ENCODE measurements at regions not wholly inside any gene's neighbourhood (a gene's known extent, or its start where the extent isn't known, plus 50 kb on each side); places are given as distances from the start of the nearest gene placed in this dataset.

DNA sequence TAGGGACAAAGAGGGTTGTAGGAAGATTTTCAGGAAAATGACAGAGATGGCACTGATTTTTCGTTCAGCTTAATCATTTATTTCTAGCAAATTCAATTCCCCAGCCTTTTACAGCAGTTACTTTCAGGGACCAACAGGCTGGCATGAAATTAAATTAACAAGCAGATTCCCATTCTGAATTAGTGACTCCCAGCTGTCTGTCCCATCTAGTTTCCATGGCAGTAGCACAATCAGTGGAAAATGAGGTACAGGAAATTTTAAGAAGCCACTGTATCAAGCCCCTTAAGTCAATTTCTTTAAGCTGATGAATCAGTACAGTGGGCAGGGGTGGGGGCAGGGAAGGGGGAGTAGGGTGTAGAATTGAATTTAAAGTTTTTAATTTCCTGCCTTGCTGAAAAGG lies 121.1 kb upstream of the TEX13C start:
- peaks cover 16% of the 10 kb centered on the region for H3K27me3 ChIP-seq (ENCODE audit: control insufficient read depth, extremely low read depth, insufficient read depth, low read length)
- H3K9ac ChIP-seq (ENCODE audit: control insufficient read depth, extremely low read depth, insufficient read depth, low read length): no peak overlapping the region
- no peak overlapping the region for H2AFZ ChIP-seq (ENCODE audit: control insufficient read depth, low read length)
- no peaks in the 10 kb centered on the region for H3K9me1 ChIP-seq (ENCODE audit: control insufficient read depth, extremely low read depth, insufficient read depth, low read length)
- H3K79me2 ChIP-seq (ENCODE audit: control insufficient read depth, insufficient read depth, low read length): no peaks in the 10 kb centered on the region
- H3K27ac ChIP-seq (ENCODE audit: control insufficient read depth, insufficient read depth, low read length): no peak overlapping the region
- H3K36me3 ChIP-seq (ENCODE audit: control insufficient read depth in 2 of 2, extremely low read depth in 1 of 2, insufficient read depth in 2 of 2, low read length in 2 of 2): no peaks in the 10 kb centered on the region
- no peak overlapping the region for H3K4me2 ChIP-seq (ENCODE audit: control insufficient read depth, extremely low read depth, insufficient read depth, low read depth, low read length)
- no peak for FAIRE-seq
- no peaks in the 10 kb centered on the region for H4K20me1 ChIP-seq (ENCODE audit: control insufficient read depth, extremely low read depth, insufficient read depth, low read length)
- no peaks in the 10 kb centered on the region for H3K9me3 ChIP-seq (ENCODE audit: control insufficient read depth, low read depth, low read length)
- DNase-seq (ENCODE audit: low read depth, low spot score): no peak
- dilution Hi-C loops (cut with MboI; ENCODE audit: extremely low pct_ligation_motif_present, low sequenced_read_pairs): no loop called here
- H3K4me1 ChIP-seq (ENCODE audit: control insufficient read depth, extremely low read depth, insufficient read depth, low read length): no peaks in the 10 kb centered on the region
- TF ChIP-seq CTCF (optimal IDR thresholded peaks at IDR 0.05 in 1 of 3, IDR thresholded peaks at IDR 0.05 in 1 of 3, conservative IDR thresholded peaks at IDR 0.05 in 1 of 3; ENCODE audit: extremely low read depth in 1 of 3, insufficient read depth in 2 of 3, low read length in 3 of 3): no peak
- no peak for TF ChIP-seq EZH2 (IDR thresholded peaks at IDR 0.05; ENCODE audit: low read length)
- H3K4me3 ChIP-seq (ENCODE audit: control insufficient read depth in 2 of 3, extremely low read depth in 1 of 3, insufficient read depth in 2 of 3, low read depth in 1 of 3, low read length in 3 of 3): no peak overlapping the region

- no peaks in the 10 kb centered on the region for H3K79me2 ChIP-seq (ENCODE audit: control insufficient read depth, insufficient read depth, low read length)
- no peaks in the 10 kb centered on the region for H3K4me1 ChIP-seq (ENCODE audit: control insufficient read depth, extremely low read depth, insufficient read depth, low read length)
- H3K9ac ChIP-seq (ENCODE audit: control insufficient read depth, extremely low read depth, insufficient read depth, low read length): no peak overlapping the region
- H2AFZ ChIP-seq (ENCODE audit: control insufficient read depth, low read length): no peak overlapping the region
- dilution Hi-C loops (cut with MboI; ENCODE audit: extremely low pct_ligation_motif_present, low sequenced_read_pairs): no loop called here
- H3K4me2 ChIP-seq (ENCODE audit: control insufficient read depth, extremely low read depth, insufficient read depth, low read depth, low read length): no peak overlapping the region
- no peak overlapping the region for H3K4me3 ChIP-seq (ENCODE audit: control insufficient read depth in 2 of 3, extremely low read depth in 1 of 3, insufficient read depth in 2 of 3, low read depth in 1 of 3, low read length in 3 of 3)
- peaks cover 27% of the 10 kb centered on the region for H3K27me3 ChIP-seq (ENCODE audit: control insufficient read depth, extremely low read depth, insufficient read depth, low read length)
- DNase-seq (ENCODE audit: low read depth, low spot score): no peak
- H3K36me3 ChIP-seq (ENCODE audit: control insufficient read depth in 2 of 2, extremely low read depth in 1 of 2, insufficient read depth in 2 of 2, low read length in 2 of 2): no peaks in the 10 kb centered on the region
- no peak overlapping the region for H3K27ac ChIP-seq (ENCODE audit: control insufficient read depth, insufficient read depth, low read length)
- FAIRE-seq: no peak
- no peaks in the 10 kb centered on the region for H3K9me3 ChIP-seq (ENCODE audit: control insufficient read depth, low read depth, low read length)
- H4K20me1 ChIP-seq (ENCODE audit: control insufficient read depth, extremely low read depth, insufficient read depth, low read length): no peaks in the 10 kb centered on the region
- H3K9me1 ChIP-seq (ENCODE audit: control insufficient read depth, extremely low read depth, insufficient read depth, low read length): no peaks in the 10 kb centered on the region
- TF ChIP-seq EZH2 (IDR thresholded peaks at IDR 0.05; ENCODE audit: low read length) (peak; percentile 9), CTCF (optimal IDR thresholded peaks at IDR 0.05 in 1 of 3, IDR thresholded peaks at IDR 0.05 in 1 of 3, conservative IDR thresholded peaks at IDR 0.05 in 1 of 3; ENCODE audit: extremely low read depth in 1 of 3, insufficient read depth in 2 of 3, low read length in 3 of 3) (no peak)
These were observed 117.0 kb upstream of the TEX13C start for GRCh38 chrX:125202591-125203248.
